ENCODE measurements at regions not wholly inside any gene's neighbourhood (a gene's known extent, or its start where the extent isn't known, plus 50 kb on each side); places are given as distances from the start of the nearest gene placed in this dataset.

- TF ChIP-seq CTCF (IDR thresholded peaks at IDR 0.05), result no peak
- TF ChIP-seq POLR2A (IDR thresholded peaks at IDR 0.05), result no peak
Observed at GRCh38 chr5:72601861-72602260, 94.7 kb upstream of the ZNF366 start.

Data from thyroid gland (tissue), 4 donors.